ENCODE measurements at regions not wholly inside any gene's neighbourhood (a gene's known extent, or its start where the extent isn't known, plus 50 kb on each side); places are given as distances from the start of the nearest gene placed in this dataset.

- Histone ChIP-seq H3K27me3 (ENCODE audit: control insufficient read depth in 2 of 2, insufficient read depth in 2 of 2, low read length in 2 of 2) (no peaks in the 10 kb centered on the region), H3K27ac (ENCODE audit: low read depth, low read length) (no peak overlapping the region), H3K4me3 (ENCODE audit: low read length) (no peak overlapping the region), H3K4me1 (ENCODE audit: control insufficient read depth in 2 of 2, insufficient read depth in 2 of 2, low read length in 2 of 2) (no peaks in the 10 kb centered on the region), H3K9me3 (ENCODE audit: control insufficient read depth in 2 of 3, low read length in 3 of 3) (no peaks in the 10 kb centered on the region), H3K36me3 (ENCODE audit: control insufficient read depth in 2 of 3, insufficient read depth in 3 of 3, low read length in 3 of 3) (no peaks in the 10 kb centered on the region)
- Mint-ChIP-seq H3K9me3 (no peaks in the 10 kb centered on the region), H3K4me1 (peaks cover 0 to 10% (median 0%) of the 10 kb centered on the region in 7 donors), H3K27ac (no peak overlapping the region), H3K4me3 (no peak overlapping the region), H3K36me3 (no peaks in the 10 kb centered on the region), H3K27me3 (peaks cover 0 to 5% (median under 1%) of the 10 kb centered on the region in 5 donors)
- ChIA-PET CTCF (no interaction called here), POLR2A (no interaction called here)
- intact Hi-C loops (cut with micrococcal nuclease): no loop called here
- ATAC-seq: no peak
- DNase-seq: no peak
Measured at GRCh38 chr1:221913351-221913892, 171.5 kb upstream of the DUSP10 start.

DNA sequence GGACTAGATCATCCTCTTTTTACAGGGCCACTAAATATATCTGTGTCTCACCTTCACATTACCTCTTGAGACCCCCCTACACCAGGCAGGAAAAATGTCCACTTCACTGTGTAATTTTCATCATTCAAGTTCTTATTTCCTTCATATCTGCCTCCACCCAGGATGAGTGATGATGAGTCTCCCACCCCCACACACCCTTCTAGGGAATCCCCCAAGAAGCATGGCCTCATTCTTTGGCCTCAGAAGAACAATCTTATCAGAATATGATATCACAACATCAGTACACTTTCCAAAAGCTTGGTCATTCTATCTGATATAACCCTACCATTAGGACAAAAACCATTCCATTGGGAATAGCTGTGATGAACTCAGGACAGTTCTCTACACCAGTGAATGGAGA lies 170.3 kb upstream of the DUSP10 start:
- intact Hi-C loops (cut with micrococcal nuclease): no loop called here
- H3K4me1 Mint-ChIP-seq: peaks cover 0 to 10% (median 0%) of the 10 kb centered on the region in 7 donors
- no peaks in the 10 kb centered on the region for H3K9me3 ChIP-seq (ENCODE audit: control insufficient read depth in 2 of 3, low read length in 3 of 3)
- no peak overlapping the region for H3K27ac ChIP-seq (ENCODE audit: low read depth, low read length)
- H3K4me3 Mint-ChIP-seq: no peak overlapping the region
- no peaks in the 10 kb centered on the region for H3K27me3 ChIP-seq (ENCODE audit: control insufficient read depth in 2 of 2, insufficient read depth in 2 of 2, low read length in 2 of 2)
- POLR2A ChIA-PET: no interaction called here
- DNase-seq: no peak
- H3K27me3 Mint-ChIP-seq: peaks cover 0 to 6% (median 3%) of the 10 kb centered on the region in 5 donors
- H3K9me3 Mint-ChIP-seq: no peaks in the 10 kb centered on the region
- no peak overlapping the region for H3K27ac Mint-ChIP-seq
- no peak overlapping the region for H3K4me3 ChIP-seq (ENCODE audit: low read length)
- CTCF ChIA-PET: no interaction called here
- H3K4me1 ChIP-seq (ENCODE audit: control insufficient read depth in 2 of 2, insufficient read depth in 2 of 2, low read length in 2 of 2): no peaks in the 10 kb centered on the region
- no peaks in the 10 kb centered on the region for H3K36me3 Mint-ChIP-seq
- H3K36me3 ChIP-seq (ENCODE audit: control insufficient read depth in 2 of 3, insufficient read depth in 3 of 3, low read length in 3 of 3): no peaks in the 10 kb centered on the region
- ATAC-seq: no peak

GRCh38 chr1:221911714-221912113 lies 169.8 kb upstream of the DUSP10 start:
- CTCF ChIA-PET: no interaction called here
- POLR2A ChIA-PET: no interaction called here
- no peaks in the 10 kb centered on the region for H3K9me3 ChIP-seq (ENCODE audit: control insufficient read depth in 2 of 3, low read length in 3 of 3)
- no peak for DNase-seq
- Mint-ChIP-seq H3K9me3 (no peaks in the 10 kb centered on the region), H3K36me3 (no peaks in the 10 kb centered on the region), H3K27me3 (peaks cover 0 to 6% (median 3%) of the 10 kb centered on the region in 5 donors), H3K4me3 (no peak overlapping the region), H3K27ac (no peak overlapping the region), H3K4me1 (peaks cover 0 to 10% (median 0%) of the 10 kb centered on the region in 7 donors)
- no peaks in the 10 kb centered on the region for H3K4me1 ChIP-seq (ENCODE audit: control insufficient read depth in 2 of 2, insufficient read depth in 2 of 2, low read length in 2 of 2)
- no peak overlapping the region for H3K27ac ChIP-seq (ENCODE audit: low read depth, low read length)
- no peaks in the 10 kb centered on the region for H3K36me3 ChIP-seq (ENCODE audit: control insufficient read depth in 2 of 3, insufficient read depth in 3 of 3, low read length in 3 of 3)
- no peaks in the 10 kb centered on the region for H3K27me3 ChIP-seq (ENCODE audit: control insufficient read depth in 2 of 2, insufficient read depth in 2 of 2, low read length in 2 of 2)
- no peak for ATAC-seq
- intact Hi-C loops (cut with micrococcal nuclease): no loop called here
- H3K4me3 ChIP-seq (ENCODE audit: low read length): no peak overlapping the region

DNA sequence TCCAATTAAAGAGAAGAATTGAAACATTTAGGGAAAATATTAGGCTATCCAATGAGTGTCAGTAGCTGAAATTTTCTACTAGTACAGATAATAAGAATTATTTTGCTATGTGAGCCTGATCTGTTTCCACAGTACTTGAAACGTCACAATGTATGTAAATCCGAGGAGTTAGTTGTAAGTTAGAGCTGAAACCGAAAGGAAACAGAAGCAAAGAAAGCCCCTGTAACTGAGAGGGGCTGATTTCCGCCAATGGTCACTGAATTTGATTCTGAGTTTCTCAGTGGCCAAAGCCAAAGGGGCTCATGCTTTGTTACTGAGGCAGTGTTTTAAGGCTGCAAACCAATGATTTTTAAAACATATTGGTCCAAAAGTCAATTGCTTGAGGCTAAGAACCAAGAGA lies 168.3 kb upstream of the DUSP10 start:
- ATAC-seq (no peak), DNase-seq (no peak)
- peaks cover 0 to 6% (median 3%) of the 10 kb centered on the region in 5 donors for H3K27me3 Mint-ChIP-seq
- Histone ChIP-seq H3K4me1 (ENCODE audit: control insufficient read depth in 2 of 2, insufficient read depth in 2 of 2, low read length in 2 of 2) (no peaks in the 10 kb centered on the region), H3K27ac (ENCODE audit: low read depth, low read length) (no peak overlapping the region), H3K9me3 (ENCODE audit: control insufficient read depth in 2 of 3, low read length in 3 of 3) (no peaks in the 10 kb centered on the region), H3K4me3 (ENCODE audit: low read length) (no peak overlapping the region), H3K36me3 (ENCODE audit: control insufficient read depth in 2 of 3, insufficient read depth in 3 of 3, low read length in 3 of 3) (no peaks in the 10 kb centered on the region), H3K27me3 (ENCODE audit: control insufficient read depth in 2 of 2, insufficient read depth in 2 of 2, low read length in 2 of 2) (no peaks in the 10 kb centered on the region)
- no peak overlapping the region for H3K4me3 Mint-ChIP-seq
- H3K36me3 Mint-ChIP-seq: peaks cover 0 to 2% (median 0%) of the 10 kb centered on the region in 5 donors
- H3K9me3 Mint-ChIP-seq: no peaks in the 10 kb centered on the region
- ChIA-PET POLR2A (no interaction called here), CTCF (no interaction called here)
- peaks cover 0 to 10% (median 0%) of the 10 kb centered on the region in 7 donors for H3K4me1 Mint-ChIP-seq
- H3K27ac Mint-ChIP-seq: no peak overlapping the region
- intact Hi-C loops (cut with micrococcal nuclease): no loop called here

DNA sequence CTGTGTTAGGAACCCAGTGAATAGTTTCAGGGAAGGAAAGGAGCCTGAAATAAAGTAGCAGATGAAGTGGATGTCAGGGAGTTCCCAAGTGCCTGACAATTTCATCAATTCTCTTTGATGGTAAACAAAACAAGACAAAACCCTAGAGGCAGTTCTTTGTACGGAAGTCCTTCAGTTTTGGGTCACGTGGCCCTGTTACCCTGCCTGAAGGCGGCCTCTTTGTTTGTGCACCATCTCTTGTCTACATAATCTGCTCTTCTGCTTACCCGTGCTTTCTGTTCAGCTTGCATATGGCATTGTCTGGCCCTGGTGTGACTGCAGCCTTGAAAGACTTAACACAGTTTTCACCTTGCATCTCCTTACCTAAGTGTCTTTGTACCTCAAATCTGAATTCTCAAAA lies 166.7 kb upstream of the DUSP10 start:
- intact Hi-C loops (cut with micrococcal nuclease): no loop called here
- peaks cover 0 to 10% (median 0%) of the 10 kb centered on the region in 7 donors for H3K4me1 Mint-ChIP-seq
- peaks cover 0 to 4% (median 0%) of the 10 kb centered on the region in 5 donors for H3K36me3 Mint-ChIP-seq
- H3K4me3 Mint-ChIP-seq: no peak overlapping the region
- no peaks in the 10 kb centered on the region for H3K36me3 ChIP-seq (ENCODE audit: control insufficient read depth in 2 of 3, insufficient read depth in 3 of 3, low read length in 3 of 3)
- DNase-seq (no peak), ATAC-seq (no peak)
- no peaks in the 10 kb centered on the region for H3K27me3 ChIP-seq (ENCODE audit: control insufficient read depth in 2 of 2, insufficient read depth in 2 of 2, low read length in 2 of 2)
- H3K27ac ChIP-seq (ENCODE audit: low read depth, low read length): no peak overlapping the region
- POLR2A ChIA-PET: no interaction called here
- peaks cover 0 to 11% (median 5%) of the 10 kb centered on the region in 5 donors for H3K27me3 Mint-ChIP-seq
- H3K4me3 ChIP-seq (ENCODE audit: low read length): no peak overlapping the region
- no peaks in the 10 kb centered on the region for H3K4me1 ChIP-seq (ENCODE audit: control insufficient read depth in 2 of 2, insufficient read depth in 2 of 2, low read length in 2 of 2)
- no peak overlapping the region for H3K27ac Mint-ChIP-seq
- no peaks in the 10 kb centered on the region for H3K9me3 Mint-ChIP-seq
- no peaks in the 10 kb centered on the region for H3K9me3 ChIP-seq (ENCODE audit: control insufficient read depth in 2 of 3, low read length in 3 of 3)
- CTCF ChIA-PET: no interaction called here

- Mint-ChIP-seq H3K27ac (no peak overlapping the region), H3K4me1 (peaks cover 0 to 10% (median 0%) of the 10 kb centered on the region in 7 donors), H3K36me3 (peaks cover 0 to 4% (median 0%) of the 10 kb centered on the region in 5 donors), H3K9me3 (no peaks in the 10 kb centered on the region), H3K4me3 (no peak overlapping the region), H3K27me3 (peaks cover 0 to 11% (median 5%) of the 10 kb centered on the region in 5 donors)
- Histone ChIP-seq H3K27me3 (ENCODE audit: control insufficient read depth in 2 of 2, insufficient read depth in 2 of 2, low read length in 2 of 2) (no peaks in the 10 kb centered on the region), H3K9me3 (ENCODE audit: control insufficient read depth in 2 of 3, low read length in 3 of 3) (no peaks in the 10 kb centered on the region), H3K27ac (ENCODE audit: low read depth, low read length) (no peak overlapping the region), H3K4me1 (ENCODE audit: control insufficient read depth in 2 of 2, insufficient read depth in 2 of 2, low read length in 2 of 2) (no peaks in the 10 kb centered on the region), H3K4me3 (ENCODE audit: low read length) (no peak overlapping the region), H3K36me3 (ENCODE audit: control insufficient read depth in 2 of 3, insufficient read depth in 3 of 3, low read length in 3 of 3) (no peaks in the 10 kb centered on the region)
- intact Hi-C loops (cut with micrococcal nuclease): no loop called here
- ChIA-PET POLR2A (no interaction called here), CTCF (no interaction called here)
- DNase-seq: no peak
- no peak for ATAC-seq
Measured at GRCh38 chr1:221907166-221907932, 165.5 kb upstream of the DUSP10 start.

- H3K4me3 ChIP-seq (ENCODE audit: low read length): no peak overlapping the region
- Mint-ChIP-seq H3K36me3 (peaks cover 0 to 4% (median 0%) of the 10 kb centered on the region in 5 donors), H3K9me3 (no peaks in the 10 kb centered on the region), H3K27me3 (peaks cover 0 to 11% (median 5%) of the 10 kb centered on the region in 5 donors), H3K27ac (no peak overlapping the region), H3K4me1 (no peaks in the 10 kb centered on the region), H3K4me3 (no peak overlapping the region)
- no peak overlapping the region for H3K27ac ChIP-seq (ENCODE audit: low read depth, low read length)
- ChIA-PET CTCF (no interaction called here), POLR2A (no interaction called here)
- no peaks in the 10 kb centered on the region for H3K9me3 ChIP-seq (ENCODE audit: control insufficient read depth in 2 of 3, low read length in 3 of 3)
- no peaks in the 10 kb centered on the region for H3K27me3 ChIP-seq (ENCODE audit: control insufficient read depth in 2 of 2, insufficient read depth in 2 of 2, low read length in 2 of 2)
- no peaks in the 10 kb centered on the region for H3K36me3 ChIP-seq (ENCODE audit: control insufficient read depth in 2 of 3, insufficient read depth in 3 of 3, low read length in 3 of 3)
- ATAC-seq (no peak), DNase-seq (no peak)
- no peaks in the 10 kb centered on the region for H3K4me1 ChIP-seq (ENCODE audit: control insufficient read depth in 2 of 2, insufficient read depth in 2 of 2, low read length in 2 of 2)
- intact Hi-C loops (cut with micrococcal nuclease): no loop called here
Measured at GRCh38 chr1:221905802-221906201, 163.9 kb upstream of the DUSP10 start.

Data from naive thymus-derived CD4-positive, alpha-beta T cell (primary cell).